ENCODE measurements at regions not wholly inside any gene's neighbourhood (a gene's known extent, or its start where the extent isn't known, plus 50 kb on each side); places are given as distances from the start of the nearest gene placed in this dataset.
A peak's percentile ranks its signal among the peaks of the same experiment; 100 is the strongest.
"Not testable (repeated sequence)": the region's sequence is repeated elsewhere in the genome, so short reads cannot be mapped to it uniquely, and the experiment has no call there.

GRCh38 chr2:67772216-67773170 lies 290.3 kb downstream of the C1D start:
- peak; percentile 42 for DNase-seq (ENCODE audit: low read depth)
- TF ChIP-seq CTCF (conservative IDR thresholded peaks at IDR 0.05; ENCODE audit: low read depth, low read length) = no peak
- no peak overlapping the region for H3K4me3 ChIP-seq (ENCODE audit: low read depth, low read length)

DNA sequence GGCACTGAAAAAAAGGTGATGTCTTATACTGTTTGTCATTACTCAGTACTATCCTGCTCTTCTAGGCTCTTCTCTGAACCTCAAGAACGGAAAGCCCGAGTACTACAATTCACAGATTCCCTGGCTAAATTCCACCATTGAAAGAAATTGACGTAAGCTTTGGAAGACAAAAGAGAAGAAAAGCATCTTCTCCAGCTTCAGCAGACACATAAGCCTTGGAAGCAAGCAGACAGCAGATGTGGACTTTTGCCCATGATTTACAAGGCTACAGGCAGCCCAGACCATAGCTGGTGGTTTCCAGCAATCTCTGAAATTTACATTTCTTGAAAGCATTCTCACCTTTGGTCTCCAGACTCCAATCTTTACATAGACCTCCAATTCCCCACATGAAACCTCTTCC lies 289.0 kb downstream of the C1D start:
- TF ChIP-seq CTCF (conservative IDR thresholded peaks at IDR 0.05; ENCODE audit: low read depth, low read length) = no peak
- no peak overlapping the region for H3K4me3 ChIP-seq (ENCODE audit: low read depth, low read length)
- DNase-seq (ENCODE audit: low read depth) = no peak

DNA sequence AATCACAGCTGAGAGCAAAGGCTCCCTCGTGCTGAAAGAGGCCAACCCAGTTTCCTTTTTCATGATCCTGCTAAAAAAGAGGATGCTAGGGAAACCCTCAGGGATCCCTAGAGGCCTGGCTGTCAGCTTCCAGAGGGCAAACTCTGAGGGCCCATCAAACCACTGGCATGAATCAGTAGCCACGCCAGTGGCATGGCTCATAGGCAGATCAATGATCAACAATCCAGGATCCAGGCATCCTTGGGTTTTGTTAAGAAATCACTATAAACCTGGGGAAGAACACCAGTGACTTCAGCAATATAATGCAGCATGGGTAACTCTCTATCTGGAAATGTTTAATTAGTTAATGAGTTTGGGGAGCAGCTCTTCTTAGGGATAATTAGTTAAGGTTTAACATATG lies 286.5 kb downstream of the C1D start:
- no peak overlapping the region for H3K4me3 ChIP-seq (ENCODE audit: low read depth, low read length)
- TF ChIP-seq CTCF (conservative IDR thresholded peaks at IDR 0.05; ENCODE audit: low read depth, low read length) = no peak
- DNase-seq (ENCODE audit: low read depth) = peak; percentile 75

- H3K4me3 ChIP-seq (ENCODE audit: low read depth, low read length) = no peak overlapping the region
- no peak for TF ChIP-seq CTCF (conservative IDR thresholded peaks at IDR 0.05; ENCODE audit: low read depth, low read length)
- DNase-seq (ENCODE audit: low read depth) = no peak
Observed at GRCh38 chr2:67777010-67777409, 285.8 kb downstream of the C1D start.

- no peak for TF ChIP-seq CTCF (conservative IDR thresholded peaks at IDR 0.05; ENCODE audit: low read depth, low read length)
- DNase-seq (ENCODE audit: low read depth) = no peak
- no peak overlapping the region for H3K4me3 ChIP-seq (ENCODE audit: low read depth, low read length)
Observed at GRCh38 chr2:67777836-67778429, 284.9 kb downstream of the C1D start.

DNA sequence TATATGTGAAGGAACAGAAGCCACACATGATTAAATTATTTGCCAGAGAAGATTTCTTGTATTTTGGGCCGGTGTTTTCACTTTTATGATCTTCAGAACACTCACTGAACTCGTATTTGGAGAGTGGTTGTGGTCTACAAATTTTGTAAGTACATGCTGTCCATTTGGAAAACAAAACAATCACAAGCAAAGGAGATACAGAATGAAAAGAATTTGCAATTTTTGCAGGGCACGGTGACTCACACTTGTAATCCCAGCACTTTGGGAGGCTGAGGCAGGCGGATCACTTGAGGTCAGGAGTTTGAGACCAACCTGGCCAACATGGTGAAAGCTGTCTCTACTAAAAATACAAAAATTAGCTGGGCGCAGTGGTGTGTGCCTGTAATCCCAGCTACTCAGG lies 282.0 kb downstream of the C1D start:
- H3K4me3 ChIP-seq (ENCODE audit: low read depth, low read length); DNase-seq (ENCODE audit: low read depth): not testable (repeated sequence)

DNA sequence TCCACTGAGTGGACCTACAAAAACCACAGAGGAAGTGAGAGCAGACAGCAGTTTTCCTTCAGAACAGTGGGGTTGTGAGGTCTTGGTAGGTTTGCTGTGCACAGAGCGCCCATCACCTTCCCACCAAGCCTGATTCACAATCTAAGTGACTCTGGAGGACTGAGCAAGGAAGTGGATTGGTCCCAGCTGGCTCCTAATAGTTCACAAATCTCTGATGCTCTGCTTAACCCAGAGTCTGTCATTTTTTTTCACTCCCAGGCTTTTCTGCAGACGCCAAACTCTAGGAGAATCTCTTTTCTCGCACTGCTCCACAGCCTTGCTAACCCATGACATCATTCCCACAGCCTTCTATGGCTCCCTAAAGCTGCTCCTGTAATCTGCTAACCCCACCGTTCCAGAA lies 280.4 kb downstream of the C1D start:
- TF ChIP-seq CTCF (conservative IDR thresholded peaks at IDR 0.05; ENCODE audit: low read depth, low read length) = no peak
- DNase-seq (ENCODE audit: low read depth) = no peak
- no peak overlapping the region for H3K4me3 ChIP-seq (ENCODE audit: low read depth, low read length)
